ENCODE measurements at regions not wholly inside any gene's neighbourhood (a gene's known extent, or its start where the extent isn't known, plus 50 kb on each side); places are given as distances from the start of the nearest gene placed in this dataset.

- 0 out of 2 replicates have a peak, but pooled peaks have one; percentile 3 for TF ChIP-seq CTCF (IDR thresholded peaks at IDR 0.05)
- TF ChIP-seq ZFX (IDR thresholded peaks at IDR 0.05; ENCODE audit: borderline replicate concordance), result no peak
These were observed 145.0 kb upstream of the SLC38A2 start for GRCh38 chr12:46517579-46517962.
